HepG2 (cell line): ENCODE measurements at regions not wholly inside any gene's neighbourhood (a gene's known extent, or its start where the extent isn't known, plus 50 kb on each side); places are given as distances from the start of the nearest gene placed in this dataset.

Experiments
- ATAC-seq: fragments of 200-7000 bp; cut with Tn5 transposase; 3 replicates; pipeline ENCODE4 v1.9.1; 2020; ENCODE audit warnings: mild to moderate bottlenecking, moderate library complexity
- BruUV-seq: library from RNA; stranded (reverse); fragments of 400-500 nt; replicated peaks from 2 replicates; lab custom pipeline; 2021; lab: Mats Ljungman, UMichigan
- CTCF ChIA-PET: fragments of 300-600 bp; formaldehyde crosslinking; extraction: SDS; loops from one replicate; lab custom pipeline; 2021; ENCODE audit warnings: low total read pairs, inconsistent platforms, low intra/inter-chr PET ratio; lab: Yijun Ruan, JAX
- POLR2A ChIA-PET: fragments of 350-600 bp; sonication (Branson Sonifier 250); formaldehyde crosslinking; loops from one replicate; lab custom pipeline; 2020; ENCODE audit warnings: antibody characterized with exemption, inconsistent platforms; lab: Yijun Ruan, JAX
- DNase-seq: peaks from one replicate; pipeline ENCODE4 v3.0.0-alpha.2; 2015; ENCODE audit warnings: low spot score
- FAIRE-seq: peaks from 3 replicates; lab custom pipeline; 2011; peaks lifted over from hg19 to GRCh38; lab: Jason Lieb, UNC
- H2AFZ ChIP-seq: one replicate; pipeline ENCODE4 v1.6.1; 2011; ENCODE audit warnings: low read length, inconsistent platforms
- H3K27ac ChIP-seq: fragments of 300-600 bp; 3 replicates; pipeline ENCODE4 v1.8.0; 2011; ENCODE audit warnings: mixed run types, mild to moderate bottlenecking, mixed read lengths, low read length, inconsistent platforms; ENCODE audit not compliant: insufficient read depth; ENCODE audit errors: extremely low read length
- H3K27me3 ChIP-seq, 2 experiments: fragments of 200-600 bp in 1 of 2; 2 replicates in 1 of 2; 3 replicates in 1 of 2; pipeline versions ENCODE4 v1.6.0 to v1.8.0; 2011; ENCODE audit warnings: low read length in 2 of 2, mild to moderate bottlenecking in 2 of 2, moderate library complexity in 2 of 2, inconsistent platforms in 1 of 2; ENCODE audit not compliant: insufficient read depth in 2 of 2, control insufficient read depth in 1 of 2
- H3K36me3 ChIP-seq, 2 experiments: fragments of 200-600 bp in 1 of 2; replicated peaks in 1 of 2; 2 replicates in 1 of 2; 3 replicates in 1 of 2; pipeline versions ENCODE4 v1.5.1 to v1.8.0; 2011; ENCODE audit warnings: low read length in 2 of 2, inconsistent platforms in 1 of 2; ENCODE audit not compliant: insufficient read depth in 2 of 2, control insufficient read depth in 1 of 2
- H3K4me1 ChIP-seq: 2 replicates; pipeline ENCODE4 v1.5.1; 2012; ENCODE audit warnings: low read length, inconsistent platforms; ENCODE audit not compliant: insufficient read depth
- H3K4me2 ChIP-seq: 2 replicates; pipeline ENCODE4 v1.6.0; 2011; ENCODE audit warnings: low read depth, low read length, inconsistent platforms
- H3K4me3 ChIP-seq, 3 experiments: fragments of 200-600 bp in 1 of 3; sonication (generic), shearing (Covaris generic) in 1 of 3; replicated peaks in 1 of 3; 2 replicates each; pipeline ENCODE4 v1.5.1; 2011 to 2016; ENCODE audit warnings: low read length in 3 of 3, inconsistent platforms in 2 of 3, low read depth in 2 of 3, mild to moderate bottlenecking in 2 of 3, control low read depth in 1 of 3, mixed read lengths in 1 of 3; ENCODE audit not compliant: insufficient read depth in 1 of 3
- H3K79me2 ChIP-seq: one replicate; pipeline ENCODE4 v1.6.1; 2011; ENCODE audit warnings: low read length, inconsistent platforms; ENCODE audit not compliant: insufficient read depth
- H3K9ac ChIP-seq: 2 replicates; pipeline ENCODE4 v1.6.0; 2011; ENCODE audit warnings: mild to moderate bottlenecking, low read depth, low read length, inconsistent platforms; ENCODE audit not compliant: insufficient read depth
- H3K9me3 ChIP-seq: 2 replicates; pipeline ENCODE4 v1.5.1; 2012; ENCODE audit warnings: mild to moderate bottlenecking, low read length
- H4K20me1 ChIP-seq: 2 replicates; pipeline ENCODE4 v1.6.0; 2011; ENCODE audit warnings: inconsistent platforms, mild to moderate bottlenecking, low read length, moderate library complexity; ENCODE audit not compliant: insufficient read depth
- ADNP ChIP-seq: sonication (generic); formaldehyde crosslinking; IDR thresholded peaks from 2 replicates; pipeline ENCODE4 v1.4.0; 2020; ENCODE audit warnings: missing genetic modification reagents
- AGO1 ChIP-seq: fragments of 200-400 bp; formaldehyde crosslinking; IDR thresholded peaks from 2 replicates; pipeline ENCODE4 v1.6.1; 2017; ENCODE audit warnings: mild to moderate bottlenecking, low read depth, low read length, moderate library complexity; ENCODE audit not compliant: poor library complexity, severe bottlenecking
- PHB2 ChIP-seq: fragments of 450-650 bp; IDR thresholded peaks from 2 replicates; pipeline ENCODE4 v1.6.1; 2018; ENCODE audit not compliant: partially characterized antibody
- PHF21A ChIP-seq: sonication (generic); formaldehyde crosslinking; IDR thresholded peaks from 2 replicates; pipeline ENCODE4 v1.5.0; 2020; ENCODE audit warnings: mild to moderate bottlenecking, missing genetic modification reagents
- RARA ChIP-seq: IDR thresholded peaks from 2 replicates; pipeline ENCODE4 v1.6.1; 2016; ENCODE audit warnings: missing genetic modification reagents, missing compliant biosample characterization
- ZNF550 ChIP-seq: sonication (generic); formaldehyde crosslinking; IDR thresholded peaks from 2 replicates; pipeline ENCODE4 v1.4.0; 2020; ENCODE audit warnings: mild to moderate bottlenecking, missing genetic modification reagents, borderline replicate concordance
- ZNF816 ChIP-seq: sonication (generic); formaldehyde crosslinking; IDR thresholded peaks from 2 replicates; pipeline ENCODE4 v1.8.0; 2022; ENCODE audit warnings: missing genetic modification reagents, mild to moderate bottlenecking, borderline replicate concordance
- ZSCAN30 ChIP-seq: sonication (generic); formaldehyde crosslinking; IDR thresholded peaks from 2 replicates; pipeline ENCODE4 v1.5.0; 2020; ENCODE audit warnings: mild to moderate bottlenecking, missing genetic modification reagents
- WGBS: methylation state at CpG from one replicate; pipeline ENCODE4 v1.1.6; 2017; ENCODE audit warnings: low lambda C conversion rate; 5-methylcytosine and 5-hydroxymethylcytosine counted together
- in situ Hi-C: cut with HindIII; loops from 2 replicates; pipeline ENCODE4 v1.10.0; 2017; ENCODE audit warnings: low pct_unique_long_range_greater_than_20kb; ENCODE audit not compliant: extremely low pct_ligation_motif_present
- intact Hi-C: fragments of 100-400 bp; cut with micrococcal nuclease; formaldehyde crosslinking; loops from one replicate; pipeline ENCODE4 v1.10.0; 2022; ENCODE audit not compliant: unreplicated experiment
- TF ChIP-seq, protein P1 (sequence below): sonication (generic); IDR thresholded peaks from 2 replicates; pipeline ENCODE4 v1.6.1; 2016; ENCODE audit warnings: low read depth, borderline replicate concordance
- TF ChIP-seq, protein P2 (sequence below): IDR thresholded peaks from 2 replicates; pipeline ENCODE4 v1.6.1; 2012; ENCODE audit warnings: low read depth, low read length, improper control_type of control experiment
- TF ChIP-seq, protein P3 (sequence below): sonication (generic); formaldehyde crosslinking; IDR thresholded peaks from 2 replicates; pipeline ENCODE4 v1.8.0; 2022; ENCODE audit warnings: mild to moderate bottlenecking, missing genetic modification reagents, moderate library complexity
- TF ChIP-seq, protein P4 (sequence below): sonication (generic); formaldehyde crosslinking; IDR thresholded peaks from 2 replicates; pipeline ENCODE4 v1.4.0; 2020; ENCODE audit warnings: missing genetic modification reagents

DNA sequence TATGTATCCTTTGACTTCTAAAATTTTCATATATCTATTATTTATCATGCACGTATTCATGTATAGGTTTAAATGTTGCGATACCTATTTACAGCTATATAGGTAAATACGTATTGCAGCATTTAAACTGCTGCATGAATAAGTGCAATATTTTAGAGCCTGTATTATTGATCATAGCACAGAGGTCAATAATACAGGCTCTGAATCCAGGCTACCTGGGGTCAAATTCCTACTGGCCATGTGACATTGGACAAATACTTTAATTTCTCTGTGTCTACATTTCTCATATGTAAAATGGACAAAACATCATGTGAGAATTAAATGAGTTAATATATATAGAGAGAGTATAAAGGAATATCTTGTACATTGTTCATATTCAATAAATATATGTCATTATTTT, 352.9 kb upstream of the ROBO2 start (continued):
- TF ChIP-seq, protein P1, sequence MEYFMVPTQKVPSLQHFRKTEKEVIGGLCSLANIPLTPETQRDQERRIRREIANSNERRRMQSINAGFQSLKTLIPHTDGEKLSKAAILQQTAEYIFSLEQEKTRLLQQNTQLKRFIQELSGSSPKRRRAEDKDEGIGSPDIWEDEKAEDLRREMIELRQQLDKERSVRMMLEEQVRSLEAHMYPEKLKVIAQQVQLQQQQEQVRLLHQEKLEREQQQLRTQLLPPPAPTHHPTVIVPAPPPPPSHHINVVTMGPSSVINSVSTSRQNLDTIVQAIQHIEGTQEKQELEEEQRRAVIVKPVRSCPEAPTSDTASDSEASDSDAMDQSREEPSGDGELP, result no peak
- peak; percentile 14; the same call in 1 of the 2 replicates for TF ChIP-seq RARA
- TF ChIP-seq AGO1, result no peak
- TF ChIP-seq, protein P2, sequence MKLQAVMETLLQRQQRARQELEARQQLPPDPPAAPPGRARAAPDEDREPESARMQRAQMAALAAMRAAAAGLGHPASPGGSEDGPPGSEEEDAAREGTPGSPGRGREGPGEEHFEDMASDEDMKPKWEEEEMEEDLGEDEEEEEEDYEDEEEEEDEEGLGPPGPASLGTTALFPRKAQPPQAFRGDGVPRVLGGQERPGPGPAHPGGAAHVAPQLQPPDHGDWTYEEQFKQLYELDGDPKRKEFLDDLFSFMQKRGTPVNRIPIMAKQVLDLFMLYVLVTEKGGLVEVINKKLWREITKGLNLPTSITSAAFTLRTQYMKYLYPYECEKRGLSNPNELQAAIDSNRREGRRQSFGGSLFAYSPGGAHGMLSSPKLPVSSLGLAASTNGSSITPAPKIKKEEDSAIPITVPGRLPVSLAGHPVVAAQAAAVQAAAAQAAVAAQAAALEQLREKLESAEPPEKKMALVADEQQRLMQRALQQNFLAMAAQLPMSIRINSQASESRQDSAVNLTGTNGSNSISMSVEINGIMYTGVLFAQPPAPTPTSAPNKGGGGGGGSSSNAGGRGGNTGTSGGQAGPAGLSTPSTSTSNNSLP, result peak; percentile 44; the same call in 1 of the 2 replicates
- TF ChIP-seq, protein P3, sequence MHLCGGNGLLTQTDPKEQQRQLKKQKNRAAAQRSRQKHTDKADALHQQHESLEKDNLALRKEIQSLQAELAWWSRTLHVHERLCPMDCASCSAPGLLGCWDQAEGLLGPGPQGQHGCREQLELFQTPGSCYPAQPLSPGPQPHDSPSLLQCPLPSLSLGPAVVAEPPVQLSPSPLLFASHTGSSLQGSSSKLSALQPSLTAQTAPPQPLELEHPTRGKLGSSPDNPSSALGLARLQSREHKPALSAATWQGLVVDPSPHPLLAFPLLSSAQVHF, result no peak
- TF ChIP-seq, protein P4, sequence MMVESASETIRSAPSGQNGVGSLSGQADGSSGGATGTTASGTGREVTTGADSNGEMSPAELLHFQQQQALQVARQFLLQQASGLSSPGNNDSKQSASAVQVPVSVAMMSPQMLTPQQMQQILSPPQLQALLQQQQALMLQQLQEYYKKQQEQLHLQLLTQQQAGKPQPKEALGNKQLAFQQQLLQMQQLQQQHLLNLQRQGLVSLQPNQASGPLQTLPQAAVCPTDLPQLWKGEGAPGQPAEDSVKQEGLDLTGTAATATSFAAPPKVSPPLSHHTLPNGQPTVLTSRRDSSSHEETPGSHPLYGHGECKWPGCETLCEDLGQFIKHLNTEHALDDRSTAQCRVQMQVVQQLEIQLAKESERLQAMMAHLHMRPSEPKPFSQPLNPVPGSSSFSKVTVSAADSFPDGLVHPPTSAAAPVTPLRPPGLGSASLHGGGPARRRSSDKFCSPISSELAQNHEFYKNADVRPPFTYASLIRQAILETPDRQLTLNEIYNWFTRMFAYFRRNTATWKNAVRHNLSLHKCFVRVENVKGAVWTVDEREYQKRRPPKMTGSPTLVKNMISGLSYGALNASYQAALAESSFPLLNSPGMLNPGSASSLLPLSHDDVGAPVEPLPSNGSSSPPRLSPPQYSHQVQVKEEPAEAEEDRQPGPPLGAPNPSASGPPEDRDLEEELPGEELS (CRISPR knock-in tag), result no peak

DNA sequence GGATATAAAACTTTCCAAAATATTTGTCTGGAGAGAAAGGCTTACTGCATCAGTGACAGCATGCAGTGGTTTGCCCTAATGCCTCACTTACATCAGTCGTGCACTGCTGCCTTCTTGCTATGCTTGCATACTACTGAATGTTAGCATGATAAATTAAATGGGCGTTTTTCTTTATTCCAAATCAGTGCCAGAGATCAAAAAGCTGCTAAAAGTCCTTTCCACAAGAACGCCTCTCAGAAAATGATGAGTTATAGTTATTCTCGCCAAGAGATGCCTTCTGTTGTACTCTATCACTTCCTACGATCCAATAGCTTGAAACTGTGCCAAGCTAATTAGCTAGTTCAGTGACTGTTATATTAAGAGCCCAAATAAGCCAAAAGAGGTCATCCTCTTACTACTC, 345.8 kb upstream of the ROBO2 start:
- Histone ChIP-seq H3K9me3 (no peaks in the 10 kb centered on the region), H4K20me1 (no peaks in the 10 kb centered on the region), H3K79me2 (no peaks in the 10 kb centered on the region), H2AFZ (no peak overlapping the region), H3K36me3 (no peaks in the 10 kb centered on the region), H3K4me2 (no peak overlapping the region), H3K27me3 (no peaks in the 10 kb centered on the region), H3K9ac (no peak overlapping the region), H3K4me1 (peaks cover 8% of the 10 kb centered on the region), H3K4me3 (no peak overlapping the region), H3K27ac (no peak overlapping the region)
- intact Hi-C loops, result no loop called here
- no peak for ATAC-seq
- POLR2A ChIA-PET, result no interaction called here
- no peak for DNase-seq
- no TSS peak for BruUV-seq
- in situ Hi-C loops, result no loop called here
- FAIRE-seq, result no peak
- TF ChIP-seq PHF21A (CRISPR knock-in tag) (no peak), ZSCAN30 (no peak), ZNF550 (CRISPR knock-in tag) (no peak), ZNF816 (CRISPR knock-in tag) (no peak), ADNP (no peak), PHB2 (no peak)
- CTCF ChIA-PET, result no interaction called here
- 33% methylated on average over 5 of the region's 5 CpGs for WGBS
